ENCODE measurements at regions not wholly inside any gene's neighbourhood (a gene's known extent, or its start where the extent isn't known, plus 50 kb on each side); places are given as distances from the start of the nearest gene placed in this dataset.

- TF ChIP-seq POLR2AphosphoS5 (IDR thresholded peaks at IDR 0.05; ENCODE audit: low read depth, low read length): no peak
- TF ChIP-seq REST (IDR thresholded peaks at IDR 0.05; ENCODE audit: insufficient read depth in 1 of 2, low read depth in 2 of 2, low read length in 2 of 2): no peak
- no peak for TF ChIP-seq SIN3A (IDR thresholded peaks at IDR 0.05; ENCODE audit: borderline replicate concordance, insufficient read depth, low read length)
- no peak for TF ChIP-seq TAF1 (IDR thresholded peaks at IDR 0.05; ENCODE audit: borderline replicate concordance, insufficient read depth, low read length)
Observed at GRCh38 chr20:61123286-61123685, 128.8 kb upstream of the CDH4 start.

Measured in PFSK-1 (cell line).